ENCODE measurements at regions not wholly inside any gene's neighbourhood (a gene's known extent, or its start where the extent isn't known, plus 50 kb on each side); places are given as distances from the start of the nearest gene placed in this dataset.

DNA sequence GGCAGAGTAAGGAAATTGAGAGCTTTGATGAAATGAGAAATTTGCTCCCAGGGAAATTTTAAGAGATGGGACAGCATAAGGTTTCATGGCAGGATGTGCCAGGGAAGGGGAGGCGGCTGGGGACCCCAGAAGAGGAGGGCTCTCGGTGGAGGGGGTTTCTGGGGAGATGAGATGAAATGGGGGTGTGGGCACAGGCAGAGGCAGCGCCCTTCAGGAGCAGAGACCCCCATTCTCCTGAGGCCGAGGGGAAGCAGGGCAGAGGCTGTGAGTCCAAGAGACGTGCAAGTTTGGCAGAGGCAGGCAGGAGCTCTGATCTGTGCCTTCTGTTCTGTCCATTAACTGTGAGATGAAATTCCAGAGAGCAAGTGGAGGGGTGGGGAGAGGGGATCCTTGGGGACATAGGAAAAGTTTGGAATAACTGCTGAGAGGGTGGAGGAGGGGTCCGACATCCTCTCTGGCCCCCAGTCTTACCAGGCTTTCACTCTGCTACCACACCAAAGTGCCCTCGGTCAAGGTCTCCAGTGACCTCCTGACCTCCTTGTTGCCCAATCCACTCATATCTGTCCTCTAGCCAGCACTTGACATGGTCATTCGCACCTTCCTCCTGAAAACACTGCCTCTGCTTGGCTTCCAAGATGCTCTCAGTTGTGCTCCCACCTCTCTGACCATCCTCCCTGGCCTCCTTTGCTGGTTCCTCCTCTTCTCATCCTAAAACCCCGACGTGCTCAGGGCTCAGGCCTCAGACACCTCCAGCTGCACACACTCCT lies 108.1 kb upstream of the MVB12B start:
- H3K9me3 ChIP-seq (ENCODE audit: control insufficient read depth, insufficient read depth, low read length): peaks cover 10% of the 10 kb centered on the region

DNA sequence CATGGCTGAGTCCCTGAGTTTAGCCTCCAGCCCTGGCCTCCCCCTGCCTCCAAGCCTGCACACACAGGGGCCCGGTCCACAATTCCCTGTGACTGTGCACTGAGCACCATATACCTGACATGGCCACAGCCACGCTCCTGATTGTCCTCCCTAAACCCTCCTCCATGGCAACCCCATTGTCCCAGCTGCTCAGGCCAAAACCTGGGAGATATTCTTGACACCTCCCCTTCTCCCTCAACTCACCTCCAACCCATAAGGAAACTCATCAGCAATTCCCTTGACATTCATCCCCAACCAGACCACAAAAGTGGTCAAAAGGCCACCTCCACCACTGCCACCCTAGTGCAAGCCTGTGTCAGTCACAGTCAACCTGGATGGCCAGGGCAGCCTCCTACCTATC lies 107.5 kb upstream of the MVB12B start:
- Histone ChIP-seq H3K27me3 (ENCODE audit: control insufficient read depth, low read length) (peaks cover 11% of the 10 kb centered on the region; the same call in 1 of the 2 replicates), H3K4me2 (ENCODE audit: low read length) (no peak overlapping the region), H3K4me3 (ENCODE audit: low read length) (no peak overlapping the region), H3K27ac (ENCODE audit: low read depth, low read length) (no peak overlapping the region), H3K9me2 (replicated peaks; ENCODE audit: control insufficient read depth, low read length) (no peaks in the 10 kb centered on the region), H3K79me2 (ENCODE audit: control insufficient read depth, low read length) (no peaks in the 10 kb centered on the region), H3K36me3 (ENCODE audit: control insufficient read depth, low read length) (no peaks in the 10 kb centered on the region), H3K4me1 (ENCODE audit: control insufficient read depth, low read length) (no peaks in the 10 kb centered on the region), H4K20me1 (ENCODE audit: control insufficient read depth, insufficient read depth, low read depth, low read length) (no peaks in the 10 kb centered on the region), H3K9me3 (ENCODE audit: control insufficient read depth, insufficient read depth, low read length) (peaks cover 4% of the 10 kb centered on the region), H3F3A (ENCODE audit: control insufficient read depth, insufficient read depth) (no peaks in the 10 kb centered on the region)
- no peak for TF ChIP-seq EZH2phosphoT487 (IDR thresholded peaks at IDR 0.05; ENCODE audit: borderline replicate concordance, low read length)
- TF ChIP-seq, protein P1, sequence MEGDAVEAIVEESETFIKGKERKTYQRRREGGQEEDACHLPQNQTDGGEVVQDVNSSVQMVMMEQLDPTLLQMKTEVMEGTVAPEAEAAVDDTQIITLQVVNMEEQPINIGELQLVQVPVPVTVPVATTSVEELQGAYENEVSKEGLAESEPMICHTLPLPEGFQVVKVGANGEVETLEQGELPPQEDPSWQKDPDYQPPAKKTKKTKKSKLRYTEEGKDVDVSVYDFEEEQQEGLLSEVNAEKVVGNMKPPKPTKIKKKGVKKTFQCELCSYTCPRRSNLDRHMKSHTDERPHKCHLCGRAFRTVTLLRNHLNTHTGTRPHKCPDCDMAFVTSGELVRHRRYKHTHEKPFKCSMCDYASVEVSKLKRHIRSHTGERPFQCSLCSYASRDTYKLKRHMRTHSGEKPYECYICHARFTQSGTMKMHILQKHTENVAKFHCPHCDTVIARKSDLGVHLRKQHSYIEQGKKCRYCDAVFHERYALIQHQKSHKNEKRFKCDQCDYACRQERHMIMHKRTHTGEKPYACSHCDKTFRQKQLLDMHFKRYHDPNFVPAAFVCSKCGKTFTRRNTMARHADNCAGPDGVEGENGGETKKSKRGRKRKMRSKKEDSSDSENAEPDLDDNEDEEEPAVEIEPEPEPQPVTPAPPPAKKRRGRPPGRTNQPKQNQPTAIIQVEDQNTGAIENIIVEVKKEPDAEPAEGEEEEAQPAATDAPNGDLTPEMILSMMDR (IDR thresholded peaks at IDR 0.05; ENCODE audit: low read depth, low read length, poor library complexity, severe bottlenecking): no peak

More for the DNA sequence above, 108.1 kb upstream of the MVB12B start:
- Histone ChIP-seq H3F3A (ENCODE audit: control insufficient read depth, insufficient read depth) (no peaks in the 10 kb centered on the region), H3K79me2 (ENCODE audit: control insufficient read depth, low read length) (no peaks in the 10 kb centered on the region), H3K9me2 (replicated peaks; ENCODE audit: control insufficient read depth, low read length) (no peaks in the 10 kb centered on the region), H3K27me3 (ENCODE audit: control insufficient read depth, low read length) (peaks cover 11% of the 10 kb centered on the region; the same call in 1 of the 2 replicates), H3K27ac (ENCODE audit: low read depth, low read length) (no peak overlapping the region), H3K36me3 (ENCODE audit: control insufficient read depth, low read length) (no peaks in the 10 kb centered on the region), H3K4me3 (ENCODE audit: low read length) (no peak overlapping the region), H4K20me1 (ENCODE audit: control insufficient read depth, insufficient read depth, low read depth, low read length) (no peaks in the 10 kb centered on the region), H3K4me1 (ENCODE audit: control insufficient read depth, low read length) (no peaks in the 10 kb centered on the region), H3K4me2 (ENCODE audit: low read length) (no peak overlapping the region)
- TF ChIP-seq, protein P1 (IDR thresholded peaks at IDR 0.05; ENCODE audit: low read depth, low read length, poor library complexity, severe bottlenecking): no peak
- no peak for TF ChIP-seq EZH2phosphoT487 (IDR thresholded peaks at IDR 0.05; ENCODE audit: borderline replicate concordance, low read length)

DNA sequence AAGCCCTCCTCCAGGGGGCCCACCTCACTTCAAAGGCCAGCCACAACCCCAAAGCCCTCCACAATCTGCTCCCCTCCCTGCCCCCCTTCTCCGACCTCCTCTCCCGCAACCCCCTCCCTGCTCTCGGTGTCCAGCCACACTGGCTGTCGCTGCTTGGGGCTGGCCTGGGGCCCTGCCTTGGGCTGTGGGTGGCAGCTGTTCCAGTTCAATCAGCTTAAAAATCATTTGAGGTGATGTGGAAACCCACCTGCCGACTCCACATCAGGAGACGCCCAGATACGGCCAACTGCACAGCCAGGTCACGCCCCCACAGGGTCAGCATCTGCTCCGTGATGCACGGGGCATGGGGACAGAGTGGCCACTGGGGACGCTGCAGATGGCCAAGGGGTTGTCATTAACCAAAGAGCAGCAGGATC lies 107.0 kb upstream of the MVB12B start:
- TF ChIP-seq, protein P1 (IDR thresholded peaks at IDR 0.05; ENCODE audit: low read depth, low read length, poor library complexity, severe bottlenecking): no peak
- H3K4me2 ChIP-seq (ENCODE audit: low read length): no peak overlapping the region
- no peaks in the 10 kb centered on the region for H3K36me3 ChIP-seq (ENCODE audit: control insufficient read depth, low read length)
- no peaks in the 10 kb centered on the region for H3K4me1 ChIP-seq (ENCODE audit: control insufficient read depth, low read length)
- peaks cover 11% of the 10 kb centered on the region; the same call in 1 of the 2 replicates for H3K27me3 ChIP-seq (ENCODE audit: control insufficient read depth, low read length)
- no peaks in the 10 kb centered on the region for H3F3A ChIP-seq (ENCODE audit: control insufficient read depth, insufficient read depth)
- no peak overlapping the region for H3K4me3 ChIP-seq (ENCODE audit: low read length)
- H3K9me3 ChIP-seq (ENCODE audit: control insufficient read depth, insufficient read depth, low read length): peaks cover 4% of the 10 kb centered on the region
- H3K27ac ChIP-seq (ENCODE audit: low read depth, low read length): no peak overlapping the region
- no peaks in the 10 kb centered on the region for H4K20me1 ChIP-seq (ENCODE audit: control insufficient read depth, insufficient read depth, low read depth, low read length)
- no peaks in the 10 kb centered on the region for H3K9me2 ChIP-seq (replicated peaks; ENCODE audit: control insufficient read depth, low read length)
- no peaks in the 10 kb centered on the region for H3K79me2 ChIP-seq (ENCODE audit: control insufficient read depth, low read length)

Data from DOHH2 (cell line).